ENCODE measurements at regions not wholly inside any gene's neighbourhood (a gene's known extent, or its start where the extent isn't known, plus 50 kb on each side); places are given as distances from the start of the nearest gene placed in this dataset.

DNA sequence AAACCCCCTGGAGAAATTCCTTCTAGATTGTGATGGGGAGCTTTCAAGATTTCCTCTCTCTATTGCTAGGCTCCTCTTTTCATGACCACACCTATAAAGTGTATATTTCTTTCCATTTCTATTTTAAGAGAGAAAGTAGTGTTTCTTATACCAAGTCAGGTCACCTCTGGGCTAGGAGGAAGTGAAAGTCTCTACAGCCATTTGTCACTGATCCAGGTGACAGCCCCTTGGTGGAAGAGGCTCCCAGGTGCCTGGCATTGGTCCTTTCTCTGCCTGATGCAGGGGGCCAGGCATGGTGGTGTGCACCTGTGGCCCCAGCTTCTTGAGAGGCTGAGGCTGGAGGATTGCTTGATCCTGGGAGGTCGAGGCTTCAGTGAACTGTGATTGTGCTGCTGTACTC lies 64.7 kb downstream of the DHCR7 start:
- TF ChIP-seq CTCF (IDR thresholded peaks at IDR 0.05) = no peak
- no peak for TF ChIP-seq POLR2A (IDR thresholded peaks at IDR 0.05)
- no peak for DNase-seq
- Histone ChIP-seq H3K36me3 (no peaks in the 10 kb centered on the region), H3K27me3 (no peaks in the 10 kb centered on the region), H3K4me3 (no peak overlapping the region), H3K27ac (no peak overlapping the region), H3K9me3 (no peaks in the 10 kb centered on the region), H3K4me1 (no peaks in the 10 kb centered on the region)
- intact Hi-C loops (cut with DNase I; ENCODE audit: low total_unique reads) = no loop called here

GRCh38 chr11:71381781-71382505 lies 66.2 kb downstream of the DHCR7 start:
- Histone ChIP-seq H3K9me3 (no peaks in the 10 kb centered on the region), H3K27me3 (no peaks in the 10 kb centered on the region), H3K36me3 (no peaks in the 10 kb centered on the region), H3K27ac (no peak overlapping the region), H3K4me1 (no peaks in the 10 kb centered on the region), H3K4me3 (no peak overlapping the region)
- DNase-seq = no peak
- intact Hi-C loops (cut with DNase I; ENCODE audit: low total_unique reads) = no loop called here
- TF ChIP-seq CTCF (IDR thresholded peaks at IDR 0.05) (no peak), POLR2A (IDR thresholded peaks at IDR 0.05) (no peak)

GRCh38 chr11:71379701-71380100 lies 68.5 kb downstream of the DHCR7 start:
- H3K27me3 ChIP-seq = no peaks in the 10 kb centered on the region
- no peaks in the 10 kb centered on the region for H3K36me3 ChIP-seq
- H3K9me3 ChIP-seq = no peaks in the 10 kb centered on the region
- no peak for TF ChIP-seq POLR2A (IDR thresholded peaks at IDR 0.05)
- no peak for TF ChIP-seq CTCF (IDR thresholded peaks at IDR 0.05)
- no peak for DNase-seq
- H3K4me3 ChIP-seq = no peak overlapping the region
- intact Hi-C loops (cut with DNase I; ENCODE audit: low total_unique reads) = no loop called here
- no peaks in the 10 kb centered on the region for H3K4me1 ChIP-seq
- H3K27ac ChIP-seq = no peak overlapping the region

DNA sequence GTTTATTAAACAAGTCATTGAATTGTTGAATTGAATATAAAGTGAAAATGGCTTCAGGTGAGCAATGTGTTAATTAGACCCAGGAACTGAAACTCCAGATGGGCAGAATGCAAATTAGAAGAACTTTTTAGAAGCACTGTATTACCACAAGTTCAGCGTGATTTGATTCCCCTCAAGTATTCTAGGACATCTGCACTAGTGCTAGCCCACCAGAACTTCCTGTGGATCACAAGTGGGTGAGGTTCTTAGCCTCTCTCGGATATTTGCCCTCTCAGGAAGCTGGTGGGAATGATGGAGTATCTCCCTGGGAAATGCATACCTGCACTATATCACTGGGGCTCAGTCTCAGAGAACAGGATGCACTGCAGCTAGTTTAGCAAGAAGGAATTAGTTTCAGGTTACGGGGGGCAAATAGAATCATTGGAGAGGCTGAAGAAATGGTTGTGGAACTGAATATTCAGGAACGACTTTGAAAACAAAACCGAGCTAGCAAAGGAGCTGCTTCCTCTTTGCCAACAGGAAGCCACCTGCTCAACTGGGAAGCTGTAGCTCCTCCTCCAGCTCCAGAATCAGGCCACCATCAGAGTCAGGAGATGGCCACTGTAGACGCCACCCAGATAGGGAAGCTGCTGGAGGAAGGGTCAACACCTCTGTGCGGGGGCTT lies 74.3 kb downstream of the DHCR7 start:
- H3K4me3 ChIP-seq = no peak overlapping the region
- no peak overlapping the region for H3K27ac ChIP-seq
- intact Hi-C loops (cut with DNase I; ENCODE audit: low total_unique reads) = no loop called here
- H3K9me3 ChIP-seq = no peaks in the 10 kb centered on the region
- H3K36me3 ChIP-seq = no peaks in the 10 kb centered on the region
- H3K27me3 ChIP-seq = no peaks in the 10 kb centered on the region
- TF ChIP-seq POLR2A (IDR thresholded peaks at IDR 0.05) (no peak), CTCF (IDR thresholded peaks at IDR 0.05) (no peak)
- no peak for DNase-seq
- no peaks in the 10 kb centered on the region for H3K4me1 ChIP-seq

All from uterus (tissue), 3 donors.